ENCODE measurements at regions not wholly inside any gene's neighbourhood (a gene's known extent, or its start where the extent isn't known, plus 50 kb on each side); places are given as distances from the start of the nearest gene placed in this dataset.

GRCh38 chr6:82680192-82680591 is 316.6 kb downstream of the TPBG start:
- DNase-seq: no peak

- no peak for DNase-seq
These were observed 317.6 kb downstream of the TPBG start for GRCh38 chr6:82681119-82681714.

- DNase-seq: no peak
These were observed 323.1 kb downstream of the TPBG start for GRCh38 chr6:82686719-82687118.

- DNase-seq: no peak
These were observed 324.2 kb downstream of the TPBG start for GRCh38 chr6:82687855-82688254.

- no peak for DNase-seq
These were observed 326.7 kb downstream of the TPBG start for GRCh38 chr6:82690283-82690682.

GRCh38 chr6:82691997-82692396 is 328.4 kb downstream of the TPBG start:
- no peak for DNase-seq

- no peak for DNase-seq
These were observed 329.5 kb downstream of the TPBG start for GRCh38 chr6:82693094-82693493.

- DNase-seq: no peak
These were observed 337.7 kb downstream of the TPBG start for GRCh38 chr6:82701341-82701740.

GRCh38 chr6:82702574-82702973 is 339.0 kb downstream of the TPBG start:
- DNase-seq: no peak

- DNase-seq: no peak
These were observed 339.6 kb downstream of the TPBG start for GRCh38 chr6:82703230-82703629.

GRCh38 chr6:82704045-82704444 is 340.4 kb downstream of the TPBG start:
- no peak for DNase-seq

- no peak for DNase-seq
These were observed 342.0 kb downstream of the TPBG start for GRCh38 chr6:82705579-82705978.

GRCh38 chr6:82711105-82711827 is 347.6 kb downstream of the TPBG start:
- DNase-seq: no peak

- no peak for DNase-seq
These were observed 348.4 kb downstream of the TPBG start for GRCh38 chr6:82711971-82712370.

- no peak for DNase-seq
These were observed 348.8 kb downstream of the TPBG start for GRCh38 chr6:82712389-82712788.

GRCh38 chr6:82712826-82713225 is 349.2 kb downstream of the TPBG start:
- DNase-seq: peak; percentile 5

- DNase-seq: no peak
These were observed 344.6 kb downstream of the UBE3D start for GRCh38 chr6:82720992-82721391.

GRCh38 chr6:82735790-82736189 is 329.9 kb downstream of the UBE3D start:
- no peak for DNase-seq

- DNase-seq: no peak
These were observed 327.7 kb downstream of the UBE3D start for GRCh38 chr6:82737965-82738364.

- no peak for DNase-seq
These were observed 326.9 kb downstream of the UBE3D start for GRCh38 chr6:82738773-82739172.

- DNase-seq: no peak
These were observed 326.3 kb downstream of the UBE3D start for GRCh38 chr6:82739303-82739702.

- no peak for DNase-seq
These were observed 325.6 kb downstream of the UBE3D start for GRCh38 chr6:82740072-82740471.

- no peak for DNase-seq
These were observed 324.2 kb downstream of the UBE3D start for GRCh38 chr6:82741325-82741995.

- DNase-seq: no peak
These were observed 323.6 kb downstream of the UBE3D start for GRCh38 chr6:82741996-82742385.
